ENCODE measurements at regions not wholly inside any gene's neighbourhood (a gene's known extent, or its start where the extent isn't known, plus 50 kb on each side); places are given as distances from the start of the nearest gene placed in this dataset.

DNA sequence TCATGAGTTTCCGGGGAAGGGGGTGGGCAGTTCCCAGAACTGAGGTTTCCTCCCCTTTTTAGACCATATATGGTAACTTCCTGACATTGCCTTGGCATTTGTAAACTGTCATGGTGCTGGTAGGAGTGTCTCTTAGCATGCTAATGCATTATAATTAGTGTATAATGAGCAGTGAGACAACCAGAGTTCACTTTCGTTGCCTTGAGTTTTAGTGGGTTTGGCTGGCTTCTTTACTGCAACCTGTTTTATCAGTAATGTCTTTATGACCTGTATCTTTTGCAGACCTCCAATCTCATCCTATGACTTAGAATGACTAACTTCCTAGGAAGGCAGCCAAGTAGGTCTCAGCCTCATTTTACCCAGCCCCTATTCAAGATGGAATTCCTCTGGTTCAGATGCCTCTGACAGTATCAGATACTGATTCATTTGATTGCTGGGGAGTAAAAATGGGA is 447.3 kb downstream of the XIRP2 start:
- no peak for TF ChIP-seq POLR2A (IDR thresholded peaks at IDR 0.05)
- no peak for TF ChIP-seq EP300 (IDR thresholded peaks at IDR 0.05)
- TF ChIP-seq, protein P1, sequence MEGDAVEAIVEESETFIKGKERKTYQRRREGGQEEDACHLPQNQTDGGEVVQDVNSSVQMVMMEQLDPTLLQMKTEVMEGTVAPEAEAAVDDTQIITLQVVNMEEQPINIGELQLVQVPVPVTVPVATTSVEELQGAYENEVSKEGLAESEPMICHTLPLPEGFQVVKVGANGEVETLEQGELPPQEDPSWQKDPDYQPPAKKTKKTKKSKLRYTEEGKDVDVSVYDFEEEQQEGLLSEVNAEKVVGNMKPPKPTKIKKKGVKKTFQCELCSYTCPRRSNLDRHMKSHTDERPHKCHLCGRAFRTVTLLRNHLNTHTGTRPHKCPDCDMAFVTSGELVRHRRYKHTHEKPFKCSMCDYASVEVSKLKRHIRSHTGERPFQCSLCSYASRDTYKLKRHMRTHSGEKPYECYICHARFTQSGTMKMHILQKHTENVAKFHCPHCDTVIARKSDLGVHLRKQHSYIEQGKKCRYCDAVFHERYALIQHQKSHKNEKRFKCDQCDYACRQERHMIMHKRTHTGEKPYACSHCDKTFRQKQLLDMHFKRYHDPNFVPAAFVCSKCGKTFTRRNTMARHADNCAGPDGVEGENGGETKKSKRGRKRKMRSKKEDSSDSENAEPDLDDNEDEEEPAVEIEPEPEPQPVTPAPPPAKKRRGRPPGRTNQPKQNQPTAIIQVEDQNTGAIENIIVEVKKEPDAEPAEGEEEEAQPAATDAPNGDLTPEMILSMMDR (IDR thresholded peaks at IDR 0.05), result no peak
